IgD-negative memory B cell (primary cell): ENCODE measurements at regions not wholly inside any gene's neighbourhood (a gene's known extent, or its start where the extent isn't known, plus 50 kb on each side); places are given as distances from the start of the nearest gene placed in this dataset.
"Not testable (repeated sequence)": the region's sequence is repeated elsewhere in the genome, so short reads cannot be mapped to it uniquely, and the experiment has no call there.

ENCODE experiments used
- H3K27ac Mint-ChIP-seq, 3 donors: one replicate each; pipeline ENCODE4 v1.8.0; 2020 to 2022; ENCODE audit warnings: mild to moderate bottlenecking in 3 of 3, mixed read lengths in 3 of 3, moderate library complexity in 1 of 3
- H3K27me3 Mint-ChIP-seq: one replicate; pipeline ENCODE4 v1.8.0; 2021; ENCODE audit warnings: mixed read lengths
- H3K36me3 Mint-ChIP-seq: one replicate; pipeline ENCODE4 v1.8.0; 2020; ENCODE audit warnings: mild to moderate bottlenecking, mixed read lengths
- H3K4me1 Mint-ChIP-seq, 3 donors: one replicate each; pipeline ENCODE4 v1.8.0; 2020 to 2022; ENCODE audit warnings: mixed read lengths in 3 of 3, mild to moderate bottlenecking in 1 of 3
- H3K4me3 Mint-ChIP-seq, 4 donors: one replicate each; pipeline ENCODE4 v1.8.0; 2020 to 2022; ENCODE audit warnings: mild to moderate bottlenecking in 4 of 4, mixed read lengths in 4 of 4, moderate library complexity in 3 of 4
- H3K9me3 Mint-ChIP-seq, 3 donors: one replicate each; pipeline ENCODE4 v1.8.0; 2020 to 2021; ENCODE audit warnings: mixed read lengths in 3 of 3, mild to moderate bottlenecking in 1 of 3

GRCh38 chr5:42956551-42956950 is 83.6 kb downstream of the ANXA2R start:
- Mint-ChIP-seq H3K4me3 (peak overlapping the region in 1 of 4 donors; percentile 70), H3K27me3 (no peaks in the 10 kb centered on the region), H3K36me3 (no peaks in the 10 kb centered on the region), H3K27ac (peak overlapping the region in 1 of 3 donors; percentile 42), H3K4me1 (peaks cover 2 to 7% (median 4%) of the 10 kb centered on the region in 3 donors), H3K9me3 (peaks cover 0 to 7% (median 0%) of the 10 kb centered on the region in 3 donors)

DNA sequence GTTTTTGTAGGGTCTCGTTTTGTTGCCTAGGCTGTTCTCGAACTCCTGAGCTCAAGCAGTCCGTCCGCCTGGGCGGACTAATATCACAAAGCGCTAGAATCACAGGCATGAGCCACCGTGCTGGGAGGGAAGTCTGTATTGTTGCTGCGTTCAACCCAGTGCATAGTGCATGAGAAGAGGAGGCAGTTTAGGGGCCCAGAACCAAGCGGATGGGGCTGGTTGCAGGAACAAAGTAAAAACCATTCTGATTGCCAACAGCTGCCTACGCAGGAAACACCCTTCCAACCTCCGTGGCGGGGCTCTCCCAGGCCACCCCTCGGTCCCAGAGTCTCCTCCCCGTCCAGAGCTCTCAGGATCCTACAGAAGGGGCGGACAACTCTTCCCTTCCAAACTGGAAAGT is 87.1 kb downstream of the ANXA2R start:
- H3K27ac Mint-ChIP-seq, result peak overlapping the region in 2 of 3 donors; percentile 55 to 82
- H3K4me3 Mint-ChIP-seq, result peak overlapping the region; percentile 60 to 99 (median 97)
- peaks cover 5 to 26% (median 7%) of the 10 kb centered on the region in 3 donors for H3K4me1 Mint-ChIP-seq
- no peaks in the 10 kb centered on the region for H3K36me3 Mint-ChIP-seq
- H3K27me3 Mint-ChIP-seq, result no peaks in the 10 kb centered on the region
- peaks cover 0 to 7% (median 0%) of the 10 kb centered on the region in 3 donors for H3K9me3 Mint-ChIP-seq

DNA sequence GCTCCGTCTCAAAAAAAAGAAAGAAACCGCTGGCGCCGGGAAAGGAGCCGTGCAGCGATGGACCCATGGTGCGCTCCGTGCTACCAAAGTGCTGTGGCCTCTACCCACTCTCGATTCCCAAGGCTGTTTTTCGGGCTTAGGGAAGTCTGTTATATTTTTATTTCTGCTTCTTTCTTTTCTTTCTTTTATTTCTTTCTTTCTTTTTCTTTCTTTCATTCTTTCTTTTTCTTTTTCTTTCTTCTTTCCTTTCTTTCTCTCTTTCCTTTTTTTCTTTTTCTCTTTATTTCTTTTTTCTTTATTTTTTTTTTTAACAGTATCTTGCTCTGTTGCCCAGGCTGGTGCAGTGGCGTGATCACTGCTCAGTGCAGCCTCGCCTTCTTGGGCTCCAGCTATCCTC is 87.5 kb downstream of the ANXA2R start:
- peaks cover 5 to 26% (median 9%) of the 10 kb centered on the region in 3 donors for H3K4me1 Mint-ChIP-seq
- no peaks in the 10 kb centered on the region for H3K36me3 Mint-ChIP-seq
- peaks cover 0 to 7% (median 0%) of the 10 kb centered on the region in 3 donors for H3K9me3 Mint-ChIP-seq
- H3K4me3 Mint-ChIP-seq, result peak overlapping the region; percentile 95 to 99 (median 97)
- H3K27me3 Mint-ChIP-seq, result no peaks in the 10 kb centered on the region
- peak overlapping the region; percentile 98 to 100 (median 99) for H3K27ac Mint-ChIP-seq

- H3K27ac Mint-ChIP-seq, result peak overlapping the region; percentile 98 to 100 (median 99)
- peaks cover 0 to 7% (median 0%) of the 10 kb centered on the region in 3 donors for H3K9me3 Mint-ChIP-seq
- H3K4me1 Mint-ChIP-seq, result peaks cover 5 to 26% (median 9%) of the 10 kb centered on the region in 3 donors
- H3K36me3 Mint-ChIP-seq, result no peaks in the 10 kb centered on the region
- peak overlapping the region; percentile 95 to 99 (median 97) for H3K4me3 Mint-ChIP-seq
- H3K27me3 Mint-ChIP-seq, result no peaks in the 10 kb centered on the region
Observed at GRCh38 chr5:42951293-42951840, 88.8 kb downstream of the ANXA2R start.

GRCh38 chr5:42950456-42951292 is 89.4 kb downstream of the ANXA2R start:
- peak overlapping the region; percentile 95 to 99 (median 97) for H3K4me3 Mint-ChIP-seq
- peaks cover 5 to 26% (median 9%) of the 10 kb centered on the region in 3 donors for H3K4me1 Mint-ChIP-seq
- no peaks in the 10 kb centered on the region for H3K27me3 Mint-ChIP-seq
- H3K36me3 Mint-ChIP-seq, result no peaks in the 10 kb centered on the region
- H3K9me3 Mint-ChIP-seq, result peaks cover 0 to 7% (median 0%) of the 10 kb centered on the region in 3 donors
- peak overlapping the region; percentile 98 to 100 (median 99) for H3K27ac Mint-ChIP-seq

DNA sequence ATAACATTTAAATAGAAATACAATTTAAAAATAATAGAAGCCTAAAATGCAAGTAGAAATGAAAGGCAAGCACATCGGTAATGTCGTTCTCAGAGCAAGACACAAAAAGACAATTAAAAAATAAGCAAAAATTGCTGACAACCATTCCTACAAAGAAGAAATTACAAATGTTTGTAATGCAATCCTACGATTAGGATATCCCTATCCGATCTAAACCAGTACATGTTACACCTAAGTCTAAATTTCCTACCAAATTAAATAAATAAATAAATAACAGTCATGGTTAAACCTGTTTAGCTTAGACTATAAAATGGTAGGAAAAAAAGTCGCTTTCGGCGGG is 90.0 kb downstream of the ANXA2R start:
- Mint-ChIP-seq H3K9me3 (peaks cover 0 to 4% (median 0%) of the 10 kb centered on the region in 3 donors), H3K36me3 (no peaks in the 10 kb centered on the region), H3K27me3 (no peaks in the 10 kb centered on the region), H3K4me1 (peaks cover 5 to 26% (median 9%) of the 10 kb centered on the region in 3 donors), H3K4me3 (peak overlapping the region; percentile 91 to 99 (median 96)), H3K27ac (peak overlapping the region; percentile 98 to 100 (median 99))

GRCh38 chr5:42949348-42950115 is 90.6 kb downstream of the ANXA2R start:
- H3K27me3 Mint-ChIP-seq, result no peaks in the 10 kb centered on the region
- peak overlapping the region; percentile 91 to 99 (median 96) for H3K4me3 Mint-ChIP-seq
- H3K27ac Mint-ChIP-seq, result peak overlapping the region; percentile 98 to 100 (median 98)
- H3K36me3 Mint-ChIP-seq, result no peaks in the 10 kb centered on the region
- peaks cover 5 to 26% (median 9%) of the 10 kb centered on the region in 3 donors for H3K4me1 Mint-ChIP-seq
- H3K9me3 Mint-ChIP-seq, result peaks cover 0 to 4% (median 0%) of the 10 kb centered on the region in 3 donors

DNA sequence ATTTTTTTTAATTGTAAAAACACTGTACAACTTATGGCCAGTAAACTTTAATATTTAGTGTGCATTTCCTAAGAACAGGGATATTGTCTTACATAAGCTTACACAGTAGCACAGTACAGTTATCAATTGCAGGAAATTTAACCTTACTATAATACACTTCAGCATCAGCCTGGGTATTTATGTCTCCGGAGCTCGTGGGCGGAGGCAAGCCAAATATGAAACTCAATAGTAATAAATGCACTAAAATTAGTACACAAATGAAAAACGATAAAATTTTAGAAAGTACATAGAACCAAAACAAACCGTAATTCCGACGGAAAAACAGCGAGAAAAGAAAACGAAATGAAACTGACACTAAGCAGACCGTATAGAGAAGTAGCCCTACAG is 91.2 kb downstream of the ANXA2R start:
- Mint-ChIP-seq H3K4me1 (peaks cover 5 to 26% (median 9%) of the 10 kb centered on the region in 3 donors), H3K4me3 (peak overlapping the region; percentile 91 to 99 (median 96)), H3K27ac (peak overlapping the region; percentile 98 to 100 (median 98)), H3K27me3 (no peaks in the 10 kb centered on the region), H3K9me3 (peaks cover 0 to 4% (median 0%) of the 10 kb centered on the region in 3 donors), H3K36me3 (no peaks in the 10 kb centered on the region)

DNA sequence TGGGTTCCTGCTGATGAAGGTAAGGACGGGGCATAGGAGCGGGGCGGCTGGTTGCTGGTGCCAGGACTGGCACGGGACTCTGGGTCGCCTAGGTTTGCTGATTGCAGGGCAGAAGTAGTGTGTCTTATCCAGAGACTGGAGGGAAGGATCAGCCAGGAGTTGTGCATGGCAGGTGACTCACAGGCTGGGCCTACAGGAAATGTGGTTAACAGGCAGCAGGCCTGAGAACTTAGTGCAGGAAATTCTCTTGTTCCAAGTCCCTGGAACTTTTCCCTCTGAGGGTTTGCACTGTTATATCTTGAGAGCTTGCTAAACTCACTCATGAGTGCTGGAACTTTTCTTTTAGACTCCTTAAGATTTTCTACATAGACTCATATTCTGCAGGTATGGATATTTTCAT is 95.1 kb downstream of the ANXA2R start:
- peaks cover 5% of the 10 kb centered on the region for H3K27me3 Mint-ChIP-seq
- no peaks in the 10 kb centered on the region for H3K36me3 Mint-ChIP-seq
- no peak overlapping the region for H3K27ac Mint-ChIP-seq
- H3K9me3 Mint-ChIP-seq, result no peaks in the 10 kb centered on the region
- H3K4me1 Mint-ChIP-seq, result peaks cover 0 to 12% (median 11%) of the 10 kb centered on the region in 3 donors
- H3K4me3 Mint-ChIP-seq, result no peak overlapping the region

DNA sequence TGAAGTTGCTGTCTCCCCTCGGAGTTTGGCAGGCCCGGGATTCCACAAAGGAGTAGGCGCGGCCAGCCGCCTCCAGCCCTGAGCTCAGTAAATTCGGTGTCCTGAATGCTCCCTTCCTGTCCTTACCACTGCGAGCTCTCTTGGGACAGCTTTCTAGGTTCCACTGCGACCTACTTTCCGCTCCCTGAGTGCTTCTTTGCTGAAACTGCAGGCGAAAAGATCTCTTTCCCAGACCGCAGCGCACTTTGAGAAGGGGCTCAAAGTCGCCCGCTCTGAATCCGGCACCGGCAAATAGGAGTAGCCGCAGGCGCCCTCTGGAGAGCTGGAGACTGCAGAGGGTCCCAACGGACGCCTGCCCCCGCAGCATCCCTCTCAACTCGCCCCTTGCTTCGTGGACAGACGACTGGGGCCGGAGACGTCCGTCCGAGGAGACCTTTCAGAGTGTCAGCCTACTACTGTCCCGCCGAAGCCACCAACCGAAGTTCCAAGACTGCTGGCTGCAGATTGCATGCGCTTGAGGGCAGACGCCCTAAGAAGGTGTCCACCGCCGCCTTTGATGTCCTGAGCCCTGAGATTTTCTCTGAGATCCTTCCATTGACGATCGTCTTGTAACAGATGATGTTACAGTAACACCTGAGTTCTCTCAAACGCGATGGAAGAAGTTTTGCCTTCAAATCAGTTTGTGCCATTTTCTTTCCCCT is 96.0 kb downstream of the ANXA2R start:
- H3K36me3 Mint-ChIP-seq, result no peaks in the 10 kb centered on the region
- H3K4me1 Mint-ChIP-seq, result peaks cover 0 to 6% (median 3%) of the 10 kb centered on the region in 3 donors
- H3K9me3 Mint-ChIP-seq, result no peaks in the 10 kb centered on the region

GRCh38 chr5:42940853-42941252 is 99.3 kb downstream of the ANXA2R start:
- H3K27ac Mint-ChIP-seq, result no peak overlapping the region
- H3K4me3 Mint-ChIP-seq, result no peak overlapping the region
- H3K4me1 Mint-ChIP-seq, result peaks cover 0 to 2% (median 0%) of the 10 kb centered on the region in 3 donors
- H3K9me3 Mint-ChIP-seq, result no peaks in the 10 kb centered on the region
- peaks cover 6% of the 10 kb centered on the region for H3K27me3 Mint-ChIP-seq
- H3K36me3 Mint-ChIP-seq, result no peaks in the 10 kb centered on the region

More for the DNA sequence above, 96.0 kb downstream of the ANXA2R start:
- Mint-ChIP-seq H3K4me3 (peak overlapping the region in 2 of 4 donors; percentile 12 to 45), H3K27me3 (peaks cover 5% of the 10 kb centered on the region), H3K27ac (no peak overlapping the region)

GRCh38 chr5:42932011-42932410 is 108.1 kb downstream of the ANXA2R start:
- H3K27ac Mint-ChIP-seq, H3K36me3 Mint-ChIP-seq, H3K4me3 Mint-ChIP-seq: not testable (repeated sequence)

GRCh38 chr5:42931451-42931850 is 108.7 kb downstream of the ANXA2R start:
- H3K4me3 Mint-ChIP-seq, H3K4me1 Mint-ChIP-seq, H3K9me3 Mint-ChIP-seq, H3K27ac Mint-ChIP-seq, H3K36me3 Mint-ChIP-seq, H3K27me3 Mint-ChIP-seq: not testable (repeated sequence)

More at GRCh38 chr5:42932011-42932410, 108.1 kb downstream of the ANXA2R start:
- not testable (repeated sequence) for H3K9me3 Mint-ChIP-seq, H3K4me1 Mint-ChIP-seq, H3K27me3 Mint-ChIP-seq

DNA sequence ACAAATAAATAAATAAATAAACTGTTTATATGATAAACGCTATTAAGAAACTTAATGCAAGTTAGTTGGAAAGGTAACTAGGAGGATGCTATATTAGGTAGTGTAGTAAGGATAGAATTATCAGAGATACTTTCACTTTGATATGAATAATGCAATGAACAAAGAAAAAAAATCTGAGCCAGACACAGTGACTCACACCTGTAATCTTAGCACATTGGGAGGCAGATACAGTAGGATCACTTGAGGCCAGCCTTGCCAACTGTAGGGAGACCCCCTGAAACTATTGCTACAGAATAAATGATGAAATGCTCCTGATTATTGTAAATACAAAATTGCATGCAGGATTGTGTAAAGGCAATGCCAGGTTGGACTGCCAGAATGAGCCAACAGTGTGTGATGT is 109.2 kb downstream of the ANXA2R start:
- Mint-ChIP-seq H3K36me3 (peaks cover 6% of the 10 kb centered on the region), H3K9me3 (peaks cover 0 to 3% (median 2%) of the 10 kb centered on the region in 3 donors), H3K4me1 (peaks cover 0 to 4% (median 4%) of the 10 kb centered on the region in 3 donors), H3K4me3 (no peak overlapping the region), H3K27ac (no peak overlapping the region), H3K27me3 (no peaks in the 10 kb centered on the region)
